HEK293 (cell line): ENCODE measurements at regions not wholly inside any gene's neighbourhood (a gene's known extent, or its start where the extent isn't known, plus 50 kb on each side); places are given as distances from the start of the nearest gene placed in this dataset.

Source experiments
- BCL11A ChIP-seq: fragments of 450-650 bp; formaldehyde crosslinking; IDR thresholded peaks from 2 replicates; pipeline ENCODE4 v1.5.1; 2016; ENCODE audit warnings: low read depth, missing biosample characterization, missing genetic modification characterization
- ELK4 ChIP-seq: IDR thresholded peaks from 2 replicates; pipeline ENCODE4 v1.6.1; 2011; ENCODE audit warnings: mild to moderate bottlenecking, low read depth, low read length, borderline replicate concordance
- HOXC10 ChIP-seq: sonication (generic); formaldehyde crosslinking; IDR thresholded peaks from 2 replicates; pipeline ENCODE4 v1.8.1; 2023; ENCODE audit warnings: mild to moderate bottlenecking, missing genetic modification reagents
- OVOL3 ChIP-seq: fragments of 450-650 bp; formaldehyde crosslinking; IDR thresholded peaks from 2 replicates; pipeline ENCODE4 v1.5.1; 2016; ENCODE audit warnings: missing biosample characterization, missing genetic modification characterization
- PRDM6 ChIP-seq: fragments of 450-650 bp; formaldehyde crosslinking; IDR thresholded peaks from 2 replicates; pipeline ENCODE4 v1.5.1; 2017; ENCODE audit warnings: missing biosample characterization, missing genetic modification characterization
- TCF7L2 ChIP-seq: IDR thresholded peaks from 2 replicates; pipeline ENCODE4 v1.6.1; 2011; ENCODE audit warnings: low read depth, mild to moderate bottlenecking, inconsistent platforms, low read length, moderate library complexity, borderline replicate concordance
- ZBTB26 ChIP-seq: fragments of 450-650 bp; formaldehyde crosslinking; optimal IDR thresholded peaks from 2 replicates; pipeline ENCODE3; 2016; ENCODE audit warnings: missing biosample characterization, mild to moderate bottlenecking, missing genetic modification characterization
- ZBTB8A ChIP-seq: fragments of 450-650 bp; formaldehyde crosslinking; IDR thresholded peaks from 2 replicates; pipeline ENCODE4 v1.5.1; 2016; ENCODE audit warnings: missing biosample characterization, missing genetic modification characterization
- ZFP37 ChIP-seq: fragments of 450-650 bp; formaldehyde crosslinking; IDR thresholded peaks from 2 replicates; pipeline ENCODE4 v1.5.1; 2016; ENCODE audit warnings: missing biosample characterization, missing genetic modification characterization
- ZFP69B ChIP-seq: fragments of 450-650 bp; formaldehyde crosslinking; IDR thresholded peaks from 2 replicates; pipeline ENCODE4 v1.5.1; 2016; ENCODE audit warnings: missing biosample characterization, missing genetic modification characterization
- ZNF146 ChIP-seq: fragments of 450-650 bp; formaldehyde crosslinking; IDR thresholded peaks from 2 replicates; pipeline ENCODE4 v1.5.1; 2016; ENCODE audit warnings: missing biosample characterization, missing genetic modification characterization
- ZNF148 ChIP-seq: fragments of 450-650 bp; formaldehyde crosslinking; IDR thresholded peaks from 2 replicates; pipeline ENCODE4 v1.5.0; 2017; ENCODE audit warnings: missing biosample characterization, missing genetic modification characterization, borderline replicate concordance
- ZNF157 ChIP-seq: fragments of 450-650 bp; formaldehyde crosslinking; IDR thresholded peaks from 2 replicates; pipeline ENCODE4 v1.5.1; 2016; ENCODE audit warnings: missing biosample characterization, missing genetic modification characterization
- ZNF16 ChIP-seq: fragments of 450-650 bp; formaldehyde crosslinking; IDR thresholded peaks from 2 replicates; pipeline ENCODE4 v1.5.1; 2016; ENCODE audit warnings: low read depth, missing biosample characterization, missing genetic modification characterization
- ZNF239 ChIP-seq: fragments of 450-650 bp; formaldehyde crosslinking; IDR thresholded peaks from 2 replicates; pipeline ENCODE4 v1.5.1; 2016; ENCODE audit warnings: missing biosample characterization, missing genetic modification characterization
- ZNF354C ChIP-seq: fragments of 450-650 bp; formaldehyde crosslinking; IDR thresholded peaks from 2 replicates; pipeline ENCODE4 v1.5.1; 2016; ENCODE audit warnings: missing biosample characterization, missing genetic modification characterization, low read depth, borderline replicate concordance
- ZNF433 ChIP-seq: fragments of 450-650 bp; formaldehyde crosslinking; IDR thresholded peaks from 2 replicates; pipeline ENCODE4 v1.5.1; 2016; ENCODE audit warnings: missing biosample characterization, missing genetic modification characterization, low read depth
- ZNF488 ChIP-seq: fragments of 450-650 bp; formaldehyde crosslinking; IDR thresholded peaks from 2 replicates; pipeline ENCODE4 v1.5.1; 2016; ENCODE audit warnings: missing biosample characterization, missing genetic modification characterization
- ZNF600 ChIP-seq: fragments of 450-650 bp; formaldehyde crosslinking; IDR thresholded peaks from 2 replicates; pipeline ENCODE4 v1.5.1; 2016; ENCODE audit warnings: missing biosample characterization, missing genetic modification characterization
- ZNF624 ChIP-seq: fragments of 450-650 bp; formaldehyde crosslinking; IDR thresholded peaks from 2 replicates; pipeline ENCODE4 v1.5.1; 2017; ENCODE audit warnings: missing biosample characterization, missing genetic modification characterization
- ZNF658 ChIP-seq: fragments of 450-650 bp; formaldehyde crosslinking; IDR thresholded peaks from 2 replicates; pipeline ENCODE4; 2016; ENCODE audit warnings: missing biosample characterization, missing genetic modification characterization
- ZNF664 ChIP-seq: fragments of 450-650 bp; formaldehyde crosslinking; IDR thresholded peaks from 2 replicates; pipeline ENCODE4 v1.5.1; 2016; ENCODE audit warnings: missing biosample characterization, missing genetic modification characterization
- ZNF677 ChIP-seq: fragments of 450-650 bp; IDR thresholded peaks from 2 replicates; pipeline ENCODE4 v1.5.0; 2018; ENCODE audit warnings: missing biosample characterization, mild to moderate bottlenecking, missing genetic modification characterization, moderate library complexity
- ZNF704 ChIP-seq: fragments of 450-650 bp; formaldehyde crosslinking; IDR thresholded peaks from 2 replicates; pipeline ENCODE4 v1.5.1; 2016; ENCODE audit warnings: missing biosample characterization, missing genetic modification characterization
- ZNF76 ChIP-seq: fragments of 450-650 bp; formaldehyde crosslinking; IDR thresholded peaks from 2 replicates; pipeline ENCODE4; 2016; ENCODE audit warnings: low read depth, missing biosample characterization, missing genetic modification characterization, borderline replicate concordance
- ZNF768 ChIP-seq: fragments of 450-650 bp; formaldehyde crosslinking; IDR thresholded peaks from 2 replicates; pipeline ENCODE4 v1.5.1; 2018; ENCODE audit warnings: missing biosample characterization, mild to moderate bottlenecking, missing genetic modification characterization
- TF ChIP-seq, protein P1 (sequence below): fragments of 450-650 bp; formaldehyde crosslinking; IDR thresholded peaks from 2 replicates; pipeline ENCODE4 v1.5.1; 2017; ENCODE audit warnings: missing biosample characterization, missing genetic modification characterization
- TF ChIP-seq, protein P2 (sequence below): fragments of 450-650 bp; formaldehyde crosslinking; IDR thresholded peaks from 2 replicates; pipeline ENCODE4 v1.5.1; 2016; ENCODE audit warnings: missing biosample characterization, missing genetic modification characterization

DNA sequence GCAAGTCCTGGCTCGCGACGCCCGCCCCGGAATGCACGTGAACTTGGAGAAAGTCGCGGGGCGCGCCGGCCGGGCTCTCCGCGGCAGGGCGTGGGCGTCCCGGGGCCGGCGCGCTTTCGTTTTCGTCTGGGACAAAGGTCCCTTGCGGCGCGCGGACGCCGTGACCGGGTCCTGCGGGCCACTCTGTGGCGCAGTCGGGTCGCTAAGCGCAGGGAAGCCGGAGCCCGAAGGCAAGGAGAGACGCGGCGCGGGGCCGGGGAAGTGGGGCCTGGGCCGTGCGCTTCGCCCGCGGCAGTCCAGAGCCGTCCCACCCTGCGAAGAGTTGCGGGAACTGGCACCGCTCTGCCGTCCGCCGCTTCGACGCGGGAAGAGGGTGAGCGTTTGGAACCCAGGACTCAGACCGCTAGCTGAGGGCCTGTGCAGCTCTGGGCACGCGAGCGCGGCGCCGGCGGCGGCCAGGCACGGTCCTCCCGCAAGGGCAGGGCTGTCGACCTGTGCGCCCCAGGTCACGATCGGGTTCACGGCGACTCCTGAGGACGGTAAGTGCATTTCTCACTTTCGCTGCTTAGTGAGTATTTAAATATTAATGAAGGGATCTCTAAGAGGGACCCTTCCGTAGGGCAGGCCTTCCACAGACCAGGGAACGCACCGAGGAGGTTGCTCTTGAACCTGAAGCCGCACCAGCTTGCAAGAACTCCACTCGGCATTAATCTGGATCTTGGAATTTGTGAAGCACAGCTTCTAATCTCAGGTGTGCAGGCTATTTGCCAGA is 78.0 kb upstream of the PPARA start (continued):
- no peak for TF ChIP-seq ZNF146 (tag by site-specific recombination)
- no peak for TF ChIP-seq OVOL3 (tag by site-specific recombination)
- no peak for TF ChIP-seq ZNF16
- peak; percentile 91 for TF ChIP-seq ZFP37 (tag by site-specific recombination)
- TF ChIP-seq ZNF600 (tag by site-specific recombination), result peak; percentile 61; the same call in 1 of the 2 replicates
- TF ChIP-seq ZNF354C (tag by site-specific recombination), result no peak
- TF ChIP-seq ZBTB26 (tag by site-specific recombination), result peak; percentile 96
- no peak for TF ChIP-seq ZNF624 (tag by site-specific recombination)
- no peak for TF ChIP-seq ZNF148 (tag by site-specific recombination)
- no peak for TF ChIP-seq ZFP69B (tag by site-specific recombination)
- TF ChIP-seq TCF7L2, result no peak
- TF ChIP-seq ZBTB8A, result peak; percentile 91
- no peak for TF ChIP-seq ZNF704 (tag by site-specific recombination)
- no peak for TF ChIP-seq ZNF658 (tag by site-specific recombination)
- no peak for TF ChIP-seq ZNF157 (tag by site-specific recombination)
- TF ChIP-seq ZNF76 (tag by site-specific recombination), result 0 out of 2 replicates have a peak, but pooled peaks have one; percentile 28
- peak; percentile 50; the same call in 1 of the 2 replicates for TF ChIP-seq BCL11A (tag by site-specific recombination)
- TF ChIP-seq, protein P1, sequence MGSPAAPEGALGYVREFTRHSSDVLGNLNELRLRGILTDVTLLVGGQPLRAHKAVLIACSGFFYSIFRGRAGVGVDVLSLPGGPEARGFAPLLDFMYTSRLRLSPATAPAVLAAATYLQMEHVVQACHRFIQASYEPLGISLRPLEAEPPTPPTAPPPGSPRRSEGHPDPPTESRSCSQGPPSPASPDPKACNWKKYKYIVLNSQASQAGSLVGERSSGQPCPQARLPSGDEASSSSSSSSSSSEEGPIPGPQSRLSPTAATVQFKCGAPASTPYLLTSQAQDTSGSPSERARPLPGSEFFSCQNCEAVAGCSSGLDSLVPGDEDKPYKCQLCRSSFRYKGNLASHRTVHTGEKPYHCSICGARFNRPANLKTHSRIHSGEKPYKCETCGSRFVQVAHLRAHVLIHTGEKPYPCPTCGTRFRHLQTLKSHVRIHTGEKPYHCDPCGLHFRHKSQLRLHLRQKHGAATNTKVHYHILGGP (tag by site-specific recombination), result no peak
- TF ChIP-seq ZNF488 (tag by site-specific recombination), result no peak
- no peak for TF ChIP-seq ZNF433 (tag by site-specific recombination)
- TF ChIP-seq PRDM6 (tag by site-specific recombination), result no peak
- no peak for TF ChIP-seq ELK4
- TF ChIP-seq HOXC10, result no peak
- TF ChIP-seq ZNF677 (tag by site-specific recombination), result no peak
- TF ChIP-seq ZNF768, result no peak
- no peak for TF ChIP-seq ZNF664 (tag by site-specific recombination)
- TF ChIP-seq, protein P2, sequence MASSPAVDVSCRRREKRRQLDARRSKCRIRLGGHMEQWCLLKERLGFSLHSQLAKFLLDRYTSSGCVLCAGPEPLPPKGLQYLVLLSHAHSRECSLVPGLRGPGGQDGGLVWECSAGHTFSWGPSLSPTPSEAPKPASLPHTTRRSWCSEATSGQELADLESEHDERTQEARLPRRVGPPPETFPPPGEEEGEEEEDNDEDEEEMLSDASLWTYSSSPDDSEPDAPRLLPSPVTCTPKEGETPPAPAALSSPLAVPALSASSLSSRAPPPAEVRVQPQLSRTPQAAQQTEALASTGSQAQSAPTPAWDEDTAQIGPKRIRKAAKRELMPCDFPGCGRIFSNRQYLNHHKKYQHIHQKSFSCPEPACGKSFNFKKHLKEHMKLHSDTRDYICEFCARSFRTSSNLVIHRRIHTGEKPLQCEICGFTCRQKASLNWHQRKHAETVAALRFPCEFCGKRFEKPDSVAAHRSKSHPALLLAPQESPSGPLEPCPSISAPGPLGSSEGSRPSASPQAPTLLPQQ (tag by site-specific recombination), result 0 out of 2 replicates have a peak, but pooled peaks have one; percentile 22
- TF ChIP-seq ZNF239 (tag by site-specific recombination), result no peak
